ENCODE measurements at regions not wholly inside any gene's neighbourhood (a gene's known extent, or its start where the extent isn't known, plus 50 kb on each side); places are given as distances from the start of the nearest gene placed in this dataset.

GRCh38 chr11:10943968-10944367 is 86.1 kb upstream of the ZBED5 start:
- H3K27me3 ChIP-seq (ENCODE audit: insufficient read depth, low read depth), result no peaks in the 10 kb centered on the region
- H3K9me3 ChIP-seq (ENCODE audit: insufficient read depth, low read depth), result no peaks in the 10 kb centered on the region
- no peaks in the 10 kb centered on the region for H4K20me1 ChIP-seq (ENCODE audit: insufficient read depth)
- no peaks in the 10 kb centered on the region for H3K36me3 ChIP-seq (ENCODE audit: low read depth)
- H3K9me2 ChIP-seq (ENCODE audit: insufficient read depth), result no peaks in the 10 kb centered on the region
- no peaks in the 10 kb centered on the region for H3F3A ChIP-seq (ENCODE audit: insufficient read depth, low read depth)
- POLR2A ChIA-PET (ENCODE audit: unreplicated experiment), result no interaction called here
- no peak overlapping the region for H3K27ac ChIP-seq
- CTCF ChIA-PET, result no interaction called here
- no peaks in the 10 kb centered on the region for H3K4me1 ChIP-seq (replicated peaks; ENCODE audit: insufficient read depth)
- H3K4me3 ChIP-seq, result no peak overlapping the region
- H3K4me2 ChIP-seq, result no peak overlapping the region
- intact Hi-C loops (cut with micrococcal nuclease; ENCODE audit: unreplicated experiment), result no loop called here
- no peak for TF ChIP-seq EZH2 (IDR thresholded peaks at IDR 0.05; ENCODE audit: low read depth)
- TF ChIP-seq, protein P1, sequence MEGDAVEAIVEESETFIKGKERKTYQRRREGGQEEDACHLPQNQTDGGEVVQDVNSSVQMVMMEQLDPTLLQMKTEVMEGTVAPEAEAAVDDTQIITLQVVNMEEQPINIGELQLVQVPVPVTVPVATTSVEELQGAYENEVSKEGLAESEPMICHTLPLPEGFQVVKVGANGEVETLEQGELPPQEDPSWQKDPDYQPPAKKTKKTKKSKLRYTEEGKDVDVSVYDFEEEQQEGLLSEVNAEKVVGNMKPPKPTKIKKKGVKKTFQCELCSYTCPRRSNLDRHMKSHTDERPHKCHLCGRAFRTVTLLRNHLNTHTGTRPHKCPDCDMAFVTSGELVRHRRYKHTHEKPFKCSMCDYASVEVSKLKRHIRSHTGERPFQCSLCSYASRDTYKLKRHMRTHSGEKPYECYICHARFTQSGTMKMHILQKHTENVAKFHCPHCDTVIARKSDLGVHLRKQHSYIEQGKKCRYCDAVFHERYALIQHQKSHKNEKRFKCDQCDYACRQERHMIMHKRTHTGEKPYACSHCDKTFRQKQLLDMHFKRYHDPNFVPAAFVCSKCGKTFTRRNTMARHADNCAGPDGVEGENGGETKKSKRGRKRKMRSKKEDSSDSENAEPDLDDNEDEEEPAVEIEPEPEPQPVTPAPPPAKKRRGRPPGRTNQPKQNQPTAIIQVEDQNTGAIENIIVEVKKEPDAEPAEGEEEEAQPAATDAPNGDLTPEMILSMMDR (conservative IDR thresholded peaks at IDR 0.05), result no peak
- no TSS peak for BruUV-seq (replicated peaks)
- no peak for DNase-seq
- H3K79me2 ChIP-seq (ENCODE audit: low read depth), result no peaks in the 10 kb centered on the region
- no peak overlapping the region for H2AFZ ChIP-seq

DNA sequence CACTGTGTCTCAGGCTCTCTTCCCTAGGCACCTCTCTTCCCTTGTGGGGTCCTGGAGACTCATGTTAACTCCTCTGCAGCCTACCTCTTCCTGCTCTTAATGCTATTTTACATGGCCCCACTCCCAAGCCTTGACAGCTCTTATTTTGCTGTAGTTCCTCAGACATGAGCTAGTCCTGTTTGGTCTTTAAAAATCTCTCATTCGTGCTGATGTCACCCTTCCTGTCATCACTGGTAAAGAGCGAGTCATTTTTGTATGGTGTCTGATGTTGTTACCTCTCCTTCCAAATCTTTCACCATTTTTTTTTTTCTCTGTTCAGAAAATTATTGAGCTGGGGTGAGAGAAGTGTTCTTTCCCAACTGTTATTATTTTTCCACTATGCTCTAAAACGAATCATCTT is 84.8 kb upstream of the ZBED5 start:
- H3K9me2 ChIP-seq (ENCODE audit: insufficient read depth), result no peaks in the 10 kb centered on the region
- no peaks in the 10 kb centered on the region for H3K9me3 ChIP-seq (ENCODE audit: insufficient read depth, low read depth)
- BruUV-seq (replicated peaks), result no TSS peak
- intact Hi-C loops (cut with micrococcal nuclease; ENCODE audit: unreplicated experiment), result no loop called here
- H4K20me1 ChIP-seq (ENCODE audit: insufficient read depth), result no peaks in the 10 kb centered on the region
- no peaks in the 10 kb centered on the region for H3F3A ChIP-seq (ENCODE audit: insufficient read depth, low read depth)
- no peaks in the 10 kb centered on the region for H3K79me2 ChIP-seq (ENCODE audit: low read depth)
- no peak for DNase-seq
- CTCF ChIA-PET, result interaction anchor here (0.6 kb wide), 1 partner anchor 179 kb away, joined by 3 read pairs; no protein-coding TSS in a partner anchor
- H3K36me3 ChIP-seq (ENCODE audit: low read depth), result no peaks in the 10 kb centered on the region
- no peak overlapping the region for H2AFZ ChIP-seq
- no peaks in the 10 kb centered on the region for H3K4me1 ChIP-seq (replicated peaks; ENCODE audit: insufficient read depth)
- no peaks in the 10 kb centered on the region for H3K27me3 ChIP-seq (ENCODE audit: insufficient read depth, low read depth)
- H3K27ac ChIP-seq, result no peak overlapping the region
- TF ChIP-seq, protein P1 (conservative IDR thresholded peaks at IDR 0.05), result no peak
- TF ChIP-seq EZH2 (IDR thresholded peaks at IDR 0.05; ENCODE audit: low read depth), result no peak
- no peak overlapping the region for H3K4me3 ChIP-seq
- POLR2A ChIA-PET (ENCODE audit: unreplicated experiment), result interaction anchor here (0.6 kb wide), 1 partner anchor 9 kb away, joined by 4 read pairs; no protein-coding TSS in a partner anchor
- no peak overlapping the region for H3K4me2 ChIP-seq

DNA sequence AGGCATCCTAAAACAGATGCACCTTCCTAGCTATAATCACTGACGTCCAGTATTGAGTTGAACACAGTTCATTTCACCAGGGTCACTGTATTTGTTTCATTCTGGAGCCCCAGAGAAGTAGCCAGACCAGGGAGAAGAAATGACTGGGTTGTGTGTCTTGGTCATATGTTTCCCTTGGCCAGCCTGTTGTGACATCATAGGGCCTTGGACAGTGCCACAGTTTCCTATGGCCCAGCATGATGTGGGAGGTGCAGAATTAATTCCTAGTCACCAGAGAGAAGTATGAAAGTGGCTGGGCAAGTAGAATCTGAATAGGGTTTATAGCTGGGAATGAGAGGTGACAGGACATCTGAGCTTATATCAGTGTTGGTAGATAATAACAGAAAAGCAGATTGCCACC is 84.0 kb upstream of the ZBED5 start:
- Histone ChIP-seq H3K27ac (no peak overlapping the region), H3K9me3 (ENCODE audit: insufficient read depth, low read depth) (no peaks in the 10 kb centered on the region), H2AFZ (no peak overlapping the region), H3K79me2 (ENCODE audit: low read depth) (no peaks in the 10 kb centered on the region), H4K20me1 (ENCODE audit: insufficient read depth) (no peaks in the 10 kb centered on the region), H3K4me2 (no peak overlapping the region), H3K4me3 (no peak overlapping the region), H3K36me3 (ENCODE audit: low read depth) (no peaks in the 10 kb centered on the region), H3K4me1 (replicated peaks; ENCODE audit: insufficient read depth) (no peaks in the 10 kb centered on the region), H3K27me3 (ENCODE audit: insufficient read depth, low read depth) (no peaks in the 10 kb centered on the region), H3F3A (ENCODE audit: insufficient read depth, low read depth) (no peaks in the 10 kb centered on the region), H3K9me2 (ENCODE audit: insufficient read depth) (no peaks in the 10 kb centered on the region)
- no TSS peak for BruUV-seq (replicated peaks)
- intact Hi-C loops (cut with micrococcal nuclease; ENCODE audit: unreplicated experiment), result no loop called here
- CTCF ChIA-PET, result interaction anchor here (0.6 kb wide), 1 partner anchor 10 kb away, joined by 3 read pairs; no protein-coding TSS in a partner anchor
- no peak for DNase-seq
- POLR2A ChIA-PET (ENCODE audit: unreplicated experiment), result interaction anchor here (0.6 to 0.7 kb wide), 2 partner anchors 100 to 183 kb away, joined by 3 to 9 read pairs; no protein-coding TSS in a partner anchor
- no peak for TF ChIP-seq EZH2 (IDR thresholded peaks at IDR 0.05; ENCODE audit: low read depth)
- TF ChIP-seq, protein P1 (conservative IDR thresholded peaks at IDR 0.05), result no peak
